Progenitor cell of endocrine pancreas (in vitro differentiated cells): ENCODE measurements at regions not wholly inside any gene's neighbourhood (a gene's known extent, or its start where the extent isn't known, plus 50 kb on each side); places are given as distances from the start of the nearest gene placed in this dataset.
"Not testable (repeated sequence)": the region's sequence is repeated elsewhere in the genome, so short reads cannot be mapped to it uniquely, and the experiment has no call there.

Experiments used
- DNase-seq: peaks from one replicate; pipeline ENCODE4 v3.0.0; 2021; ENCODE audit warnings: low spot score; ENCODE audit not compliant: unreplicated experiment
- H3K27ac Mint-ChIP-seq: 2 replicates; pipeline ENCODE4 v1.8.0; 2021; ENCODE audit warnings: mild to moderate bottlenecking, moderate library complexity, mixed read lengths
- H3K27me3 Mint-ChIP-seq: 2 replicates; pipeline ENCODE4 v1.8.0; 2021; ENCODE audit warnings: mixed read lengths
- H3K36me3 Mint-ChIP-seq: 2 replicates; pipeline ENCODE4 v1.8.0; 2022; ENCODE audit warnings: mixed read lengths; ENCODE audit not compliant: insufficient read depth
- H3K4me1 Mint-ChIP-seq: 2 replicates; pipeline ENCODE4 v1.8.0; 2021; ENCODE audit warnings: low read depth, mixed read lengths
- H3K4me3 Mint-ChIP-seq: 2 replicates; pipeline ENCODE4 v1.8.0; 2021; ENCODE audit warnings: low read depth, mild to moderate bottlenecking, moderate library complexity, mixed read lengths
- H3K9me3 Mint-ChIP-seq: 2 replicates; pipeline ENCODE4 v1.8.0; 2021; ENCODE audit warnings: low read depth, mixed read lengths
- CTCF ChIP-seq: fragments of 200-600 bp; sonication (generic); IDR thresholded peaks from one replicate; pipeline ENCODE4 v1.5.0; 2021; ENCODE audit warnings: antibody characterized with exemption, mild to moderate bottlenecking; ENCODE audit not compliant: unreplicated experiment

GRCh38 chrX:14997271-14997670 is 124.0 kb downstream of the MOSPD2 start:
- Mint-ChIP-seq H3K36me3 (no peaks in the 10 kb centered on the region), H3K4me3 (no peak overlapping the region), H3K4me1 (no peaks in the 10 kb centered on the region), H3K27me3 (no peaks in the 10 kb centered on the region), H3K9me3 (peaks cover 22% of the 10 kb centered on the region), H3K27ac (no peak overlapping the region)
- TF ChIP-seq CTCF, result no peak
- no peak for DNase-seq

GRCh38 chrX:14984425-14984824 is 111.2 kb downstream of the MOSPD2 start:
- H3K9me3 Mint-ChIP-seq, result peaks cover 16% of the 10 kb centered on the region
- not testable (repeated sequence) for DNase-seq, H3K4me1 Mint-ChIP-seq, H3K36me3 Mint-ChIP-seq, H3K27me3 Mint-ChIP-seq, H3K27ac Mint-ChIP-seq, H3K4me3 Mint-ChIP-seq
